ENCODE measurements at regions not wholly inside any gene's neighbourhood (a gene's known extent, or its start where the extent isn't known, plus 50 kb on each side); places are given as distances from the start of the nearest gene placed in this dataset.
"Not testable (repeated sequence)": the region's sequence is repeated elsewhere in the genome, so short reads cannot be mapped to it uniquely, and the experiment has no call there.

- TF ChIP-seq ARNTL (CRISPR knock-in tag; IDR thresholded peaks at IDR 0.05; ENCODE audit: borderline replicate concordance, low read depth); ZNF8 (CRISPR knock-in tag; IDR thresholded peaks at IDR 0.05); GLIS3 (CRISPR knock-in tag; IDR thresholded peaks at IDR 0.05); PATZ1 (CRISPR knock-in tag; IDR thresholded peaks at IDR 0.05; ENCODE audit: borderline replicate concordance); ESRRG (CRISPR knock-in tag; IDR thresholded peaks at IDR 0.05); BACH2 (CRISPR knock-in tag; IDR thresholded peaks at IDR 0.05; ENCODE audit: borderline replicate concordance); ZFP3 (CRISPR knock-in tag; IDR thresholded peaks at IDR 0.05); ZC3H10 (CRISPR knock-in tag; IDR thresholded peaks at IDR 0.05); TSHZ2 (CRISPR knock-in tag; IDR thresholded peaks at IDR 0.05); RARB (CRISPR knock-in tag; IDR thresholded peaks at IDR 0.05): not testable (repeated sequence)
Observed at GRCh38 chr6:51154925-51155324, 336.3 kb downstream of the TFAP2B start.

Measured in SK-N-SH treated with all-trans-retinoic acid at 6 μM for 48 hours (cell line).